ENCODE measurements at regions not wholly inside any gene's neighbourhood (a gene's known extent, or its start where the extent isn't known, plus 50 kb on each side); places are given as distances from the start of the nearest gene placed in this dataset.

- no peaks in the 10 kb centered on the region for H3K79me2 ChIP-seq
- no peaks in the 10 kb centered on the region for H3K36me3 ChIP-seq (ENCODE audit: control insufficient read depth, insufficient read depth, low read length)
- H2AFZ ChIP-seq, result no peak overlapping the region
- TF ChIP-seq CTCF (IDR thresholded peaks at IDR 0.05), result no peak
- H3K9ac ChIP-seq, result no peak overlapping the region
- no peaks in the 10 kb centered on the region for H3K4me1 ChIP-seq
- H3K27me3 ChIP-seq (ENCODE audit: control insufficient read depth, insufficient read depth, low read length), result no peaks in the 10 kb centered on the region
- no peak overlapping the region for H3K4me3 ChIP-seq (ENCODE audit: low read depth, low read length)
- no peaks in the 10 kb centered on the region for H3K9me3 ChIP-seq (ENCODE audit: control insufficient read depth, low read length)
- H3K4me2 ChIP-seq (ENCODE audit: low read length), result no peak overlapping the region
- H3K27ac ChIP-seq, result no peak overlapping the region
These were observed 370.2 kb downstream of the EN1 start for GRCh38 chr2:118477111-118477862.

- H3K4me1 ChIP-seq, result no peaks in the 10 kb centered on the region
- H3K79me2 ChIP-seq, result no peaks in the 10 kb centered on the region
- H3K4me2 ChIP-seq (ENCODE audit: low read length), result no peak overlapping the region
- H3K27ac ChIP-seq, result no peak overlapping the region
- no peak overlapping the region for H2AFZ ChIP-seq
- no peaks in the 10 kb centered on the region for H3K36me3 ChIP-seq (ENCODE audit: control insufficient read depth, insufficient read depth, low read length)
- no peak for TF ChIP-seq CTCF (IDR thresholded peaks at IDR 0.05)
- no peak overlapping the region for H3K9ac ChIP-seq
- no peaks in the 10 kb centered on the region for H3K9me3 ChIP-seq (ENCODE audit: control insufficient read depth, low read length)
- no peaks in the 10 kb centered on the region for H3K27me3 ChIP-seq (ENCODE audit: control insufficient read depth, insufficient read depth, low read length)
- no peak overlapping the region for H3K4me3 ChIP-seq (ENCODE audit: low read depth, low read length)
These were observed 371.7 kb downstream of the EN1 start for GRCh38 chr2:118475622-118476205.

GRCh38 chr2:118474541-118474920 lies 372.9 kb downstream of the EN1 start:
- H3K4me2 ChIP-seq (ENCODE audit: low read length), result no peak overlapping the region
- H3K4me1 ChIP-seq, result no peaks in the 10 kb centered on the region
- H3K9me3 ChIP-seq (ENCODE audit: control insufficient read depth, low read length), result no peaks in the 10 kb centered on the region
- no peak overlapping the region for H3K9ac ChIP-seq
- H2AFZ ChIP-seq, result no peak overlapping the region
- H3K4me3 ChIP-seq (ENCODE audit: low read depth, low read length), result no peak overlapping the region
- no peaks in the 10 kb centered on the region for H3K27me3 ChIP-seq (ENCODE audit: control insufficient read depth, insufficient read depth, low read length)
- no peak overlapping the region for H3K27ac ChIP-seq
- TF ChIP-seq CTCF (IDR thresholded peaks at IDR 0.05), result no peak
- no peaks in the 10 kb centered on the region for H3K36me3 ChIP-seq (ENCODE audit: control insufficient read depth, insufficient read depth, low read length)
- no peaks in the 10 kb centered on the region for H3K79me2 ChIP-seq

- Histone ChIP-seq H2AFZ (no peak overlapping the region), H3K9ac (no peak overlapping the region), H3K4me1 (no peaks in the 10 kb centered on the region), H3K27ac (no peak overlapping the region), H3K9me3 (ENCODE audit: control insufficient read depth, low read length) (no peaks in the 10 kb centered on the region), H3K79me2 (no peaks in the 10 kb centered on the region), H3K4me3 (ENCODE audit: low read depth, low read length) (no peak overlapping the region), H3K4me2 (ENCODE audit: low read length) (no peak overlapping the region), H3K27me3 (ENCODE audit: control insufficient read depth, insufficient read depth, low read length) (no peaks in the 10 kb centered on the region), H3K36me3 (ENCODE audit: control insufficient read depth, insufficient read depth, low read length) (no peaks in the 10 kb centered on the region)
- no peak for TF ChIP-seq CTCF (IDR thresholded peaks at IDR 0.05)
These were observed 373.5 kb downstream of the EN1 start for GRCh38 chr2:118473846-118474540.

Data from parathyroid adenoma (tissue), 2 donors.